Activated CD4-positive, alpha-beta memory T cell treated with anti-CD3 and anti-CD28 coated beads for 36 hours (primary cell): ENCODE measurements at regions not wholly inside any gene's neighbourhood (a gene's known extent, or its start where the extent isn't known, plus 50 kb on each side); places are given as distances from the start of the nearest gene placed in this dataset.

ENCODE experiments used
- CTCF ChIA-PET: fragments of 350-600 bp; sonication (Branson Sonifier 250); formaldehyde crosslinking; loops from one replicate; lab custom pipeline; 2021; ENCODE audit warnings: antibody characterized with exemption, inconsistent platforms; lab: Charles Lee
- POLR2A ChIA-PET: fragments of 350-600 bp; sonication (Branson Sonifier 250); formaldehyde crosslinking; loops from one replicate; lab custom pipeline; 2021; ENCODE audit warnings: antibody characterized with exemption; lab: Charles Lee
- DNase-seq: peaks from one replicate; pipeline ENCODE4 v3.0.0-alpha.2; 2020
- H3K27ac Mint-ChIP-seq: one replicate; pipeline ENCODE4 v1.8.0; 2021; ENCODE audit warnings: mixed read lengths
- H3K27me3 Mint-ChIP-seq: one replicate; pipeline ENCODE4 v1.8.0; 2021; ENCODE audit warnings: mixed read lengths
- H3K36me3 Mint-ChIP-seq: one replicate; pipeline ENCODE4 v1.8.0; 2021; ENCODE audit warnings: mixed read lengths
- H3K4me1 Mint-ChIP-seq: one replicate; pipeline ENCODE4 v1.8.0; 2021; ENCODE audit warnings: low read depth, mixed read lengths
- H3K4me3 Mint-ChIP-seq: one replicate; pipeline ENCODE4 v1.8.0; 2021; ENCODE audit warnings: mild to moderate bottlenecking, mixed read lengths
- H3K9me3 Mint-ChIP-seq: one replicate; pipeline ENCODE4 v1.8.0; 2021; ENCODE audit warnings: mixed read lengths
- intact Hi-C: fragments of 100-400 bp; cut with micrococcal nuclease; formaldehyde crosslinking; loops from one replicate; pipeline ENCODE4 v1.15.1; 2023

DNA sequence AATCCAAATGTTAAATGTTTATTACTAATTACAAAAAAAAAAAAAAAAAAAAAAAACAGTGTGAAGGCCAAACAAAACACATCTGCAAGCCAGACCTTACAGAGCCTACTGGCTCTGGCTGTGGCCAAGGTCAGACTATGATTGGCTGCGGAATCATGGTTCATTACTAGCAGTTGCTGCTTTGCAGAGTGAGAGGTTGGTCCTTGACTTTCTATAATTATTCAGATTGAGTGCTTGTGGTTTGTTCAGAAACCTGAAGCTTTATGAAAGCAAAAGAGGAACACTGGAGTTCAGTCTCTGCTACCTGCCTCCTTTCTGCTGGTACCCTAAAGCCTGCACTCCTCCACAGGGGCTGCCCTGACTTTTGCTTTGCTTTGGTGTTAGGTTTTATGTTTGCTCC, 550.9 kb downstream of the BCL11B start:
- CTCF ChIA-PET, result no interaction called here
- no peaks in the 10 kb centered on the region for H3K36me3 Mint-ChIP-seq
- intact Hi-C loops, result no loop called here
- H3K27me3 Mint-ChIP-seq, result no peaks in the 10 kb centered on the region
- H3K4me3 Mint-ChIP-seq, result no peak overlapping the region
- no peak for DNase-seq
- no peaks in the 10 kb centered on the region for H3K9me3 Mint-ChIP-seq
- POLR2A ChIA-PET, result no interaction called here
- no peaks in the 10 kb centered on the region for H3K4me1 Mint-ChIP-seq
- no peak overlapping the region for H3K27ac Mint-ChIP-seq

- H3K27ac Mint-ChIP-seq, result no peak overlapping the region
- no peaks in the 10 kb centered on the region for H3K27me3 Mint-ChIP-seq
- H3K9me3 Mint-ChIP-seq, result no peaks in the 10 kb centered on the region
- ChIA-PET CTCF (no interaction called here), POLR2A (no interaction called here)
- no peaks in the 10 kb centered on the region for H3K36me3 Mint-ChIP-seq
- H3K4me1 Mint-ChIP-seq, result no peaks in the 10 kb centered on the region
- no peak overlapping the region for H3K4me3 Mint-ChIP-seq
- DNase-seq, result no peak
- intact Hi-C loops, result no loop called here
These were observed 547.3 kb downstream of the BCL11B start for GRCh38 chr14:98724734-98725133.

DNA sequence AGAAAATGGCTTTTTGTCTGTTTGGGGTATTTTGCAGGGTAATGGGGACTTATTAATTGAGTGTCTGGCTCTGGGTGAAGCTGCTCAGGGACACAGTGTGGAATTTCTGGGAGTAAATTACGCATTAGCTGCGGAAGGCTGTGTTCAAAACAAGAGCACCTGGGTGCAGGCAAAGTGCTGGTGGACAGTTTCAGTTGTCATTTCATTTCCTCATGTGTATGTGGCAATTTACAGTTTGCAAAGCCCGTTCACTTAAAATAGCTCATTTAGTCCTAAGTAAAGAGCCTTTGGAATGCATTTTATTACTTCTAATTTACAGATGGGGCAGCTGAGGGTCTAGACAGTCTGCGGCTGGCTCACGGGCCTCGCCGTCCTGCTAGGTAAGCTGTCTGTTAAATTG, 546.8 kb downstream of the BCL11B start:
- Mint-ChIP-seq H3K27me3 (no peaks in the 10 kb centered on the region), H3K27ac (no peak overlapping the region), H3K4me1 (no peaks in the 10 kb centered on the region), H3K9me3 (no peaks in the 10 kb centered on the region), H3K4me3 (no peak overlapping the region), H3K36me3 (no peaks in the 10 kb centered on the region)
- intact Hi-C loops, result no loop called here
- ChIA-PET CTCF (no interaction called here), POLR2A (no interaction called here)
- no peak for DNase-seq

DNA sequence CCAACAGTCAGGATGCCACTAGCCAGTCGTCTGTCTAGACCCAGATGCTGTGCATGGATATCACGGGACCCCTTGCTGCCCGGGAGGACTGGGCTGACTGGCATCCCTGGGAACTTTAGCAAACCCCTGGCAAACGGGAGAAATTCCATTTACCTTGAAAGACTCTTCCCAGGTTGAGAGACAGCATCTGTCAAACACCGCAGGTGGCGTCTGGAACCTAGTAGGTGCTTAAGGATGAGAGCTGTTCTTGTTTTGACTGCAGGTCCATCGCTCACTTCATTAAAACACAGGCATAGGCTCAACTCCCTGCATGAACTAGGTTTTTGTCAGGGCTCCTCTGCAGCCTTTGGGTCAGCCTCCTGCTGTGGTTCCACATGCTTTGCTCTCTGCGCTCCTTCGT, 546.3 kb downstream of the BCL11B start:
- ChIA-PET CTCF (no interaction called here), POLR2A (no interaction called here)
- DNase-seq, result no peak
- Mint-ChIP-seq H3K4me3 (no peak overlapping the region), H3K9me3 (no peaks in the 10 kb centered on the region), H3K4me1 (no peaks in the 10 kb centered on the region), H3K27ac (no peak overlapping the region), H3K36me3 (no peaks in the 10 kb centered on the region), H3K27me3 (no peaks in the 10 kb centered on the region)
- intact Hi-C loops, result no loop called here

DNA sequence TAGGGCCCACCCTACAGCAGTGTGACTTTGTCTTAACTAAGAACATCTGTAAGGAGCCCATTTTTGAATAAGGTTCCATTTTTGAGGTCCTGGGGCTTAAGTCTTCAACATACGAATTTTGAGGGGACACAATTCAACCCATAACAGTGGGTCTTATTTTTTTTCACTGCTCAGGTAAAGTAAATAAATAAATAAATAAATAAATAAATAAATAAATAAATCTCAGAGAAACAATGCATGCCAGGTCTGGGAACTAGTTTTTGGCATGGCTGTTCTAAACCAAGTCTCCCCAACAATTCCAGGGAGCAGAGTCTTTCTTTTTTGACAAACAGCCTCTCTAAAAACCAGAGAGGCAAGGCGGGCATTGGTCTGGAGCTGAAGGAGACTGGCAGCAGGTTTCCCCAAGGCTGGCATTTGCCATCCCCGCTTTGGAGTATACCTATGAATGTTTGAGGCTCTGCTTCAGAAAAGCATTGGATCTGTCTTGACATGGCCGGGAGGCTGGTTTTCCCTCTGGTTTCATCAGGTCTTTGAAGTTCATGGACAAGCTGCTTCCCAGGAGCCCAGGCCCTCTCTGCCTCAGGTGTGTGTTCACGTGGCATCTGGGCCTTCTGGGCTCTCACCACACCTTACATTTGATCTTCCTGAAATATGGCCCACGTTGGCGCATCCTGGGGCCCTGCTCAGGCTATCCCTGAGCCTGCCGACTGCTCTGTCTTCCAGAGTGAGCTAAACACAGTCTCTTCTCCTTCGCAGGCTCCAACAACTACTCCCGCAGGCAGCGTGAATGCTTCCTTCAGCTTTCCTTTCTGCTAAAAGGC, 545.2 kb downstream of the BCL11B start:
- no peak for DNase-seq
- ChIA-PET POLR2A (no interaction called here), CTCF (no interaction called here)
- H3K4me3 Mint-ChIP-seq, result no peak overlapping the region
- H3K4me1 Mint-ChIP-seq, result no peaks in the 10 kb centered on the region
- H3K27ac Mint-ChIP-seq, result no peak overlapping the region
- no peaks in the 10 kb centered on the region for H3K27me3 Mint-ChIP-seq
- intact Hi-C loops, result no loop called here
- H3K9me3 Mint-ChIP-seq, result no peaks in the 10 kb centered on the region
- H3K36me3 Mint-ChIP-seq, result no peaks in the 10 kb centered on the region

DNA sequence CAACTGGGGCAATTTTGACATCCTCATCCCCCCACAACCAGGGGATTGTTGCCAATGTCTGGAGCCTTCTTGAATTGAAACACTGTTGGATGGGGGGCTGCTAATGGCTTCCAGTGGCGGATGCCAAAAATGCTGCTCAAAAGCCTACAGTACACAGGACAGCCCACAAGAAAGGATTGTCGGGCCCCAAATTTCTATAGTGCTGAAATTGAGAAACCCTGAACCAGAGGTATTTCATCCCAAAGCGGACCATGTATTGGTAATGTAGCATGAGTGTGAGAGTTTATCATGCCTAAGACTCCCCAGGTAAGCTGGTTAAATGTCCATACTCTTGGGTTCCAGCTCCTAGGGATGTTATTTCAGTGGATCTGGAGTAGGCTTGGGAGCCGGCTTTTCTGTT, 544.0 kb downstream of the BCL11B start:
- POLR2A ChIA-PET, result no interaction called here
- Mint-ChIP-seq H3K9me3 (no peaks in the 10 kb centered on the region), H3K27me3 (no peaks in the 10 kb centered on the region), H3K36me3 (no peaks in the 10 kb centered on the region), H3K27ac (no peak overlapping the region), H3K4me1 (no peaks in the 10 kb centered on the region), H3K4me3 (no peak overlapping the region)
- CTCF ChIA-PET, result no interaction called here
- intact Hi-C loops, result no loop called here
- no peak for DNase-seq

DNA sequence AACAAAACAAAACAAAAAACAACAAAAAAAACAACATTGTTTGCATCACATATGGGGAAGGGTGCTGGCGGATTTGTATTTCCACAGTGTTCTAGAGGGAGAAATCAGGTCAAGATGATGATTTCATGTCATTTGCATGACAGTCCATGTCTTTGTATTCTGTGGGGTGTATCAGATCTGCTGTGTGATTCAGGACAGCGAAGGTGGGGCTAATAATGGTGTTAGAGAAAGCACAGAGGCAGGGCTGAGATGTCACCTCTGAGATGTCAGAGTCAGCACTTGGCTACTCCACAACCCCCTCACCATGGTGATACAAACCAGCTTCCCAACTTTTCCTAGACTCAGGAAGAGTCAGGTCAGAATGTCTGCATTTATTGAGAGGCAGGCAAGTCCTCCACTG, 543.2 kb downstream of the BCL11B start:
- no peak for DNase-seq
- POLR2A ChIA-PET, result no interaction called here
- Mint-ChIP-seq H3K36me3 (no peaks in the 10 kb centered on the region), H3K9me3 (no peaks in the 10 kb centered on the region), H3K27ac (no peak overlapping the region), H3K4me1 (no peaks in the 10 kb centered on the region), H3K4me3 (no peak overlapping the region), H3K27me3 (no peaks in the 10 kb centered on the region)
- CTCF ChIA-PET, result no interaction called here
- intact Hi-C loops, result no loop called here

- Mint-ChIP-seq H3K4me1 (no peaks in the 10 kb centered on the region), H3K36me3 (no peaks in the 10 kb centered on the region), H3K27ac (no peak overlapping the region), H3K9me3 (no peaks in the 10 kb centered on the region), H3K4me3 (no peak overlapping the region), H3K27me3 (no peaks in the 10 kb centered on the region)
- ChIA-PET CTCF (no interaction called here), POLR2A (no interaction called here)
- intact Hi-C loops, result no loop called here
- DNase-seq, result no peak
These were observed 540.7 kb downstream of the BCL11B start for GRCh38 chr14:98731286-98731685.

DNA sequence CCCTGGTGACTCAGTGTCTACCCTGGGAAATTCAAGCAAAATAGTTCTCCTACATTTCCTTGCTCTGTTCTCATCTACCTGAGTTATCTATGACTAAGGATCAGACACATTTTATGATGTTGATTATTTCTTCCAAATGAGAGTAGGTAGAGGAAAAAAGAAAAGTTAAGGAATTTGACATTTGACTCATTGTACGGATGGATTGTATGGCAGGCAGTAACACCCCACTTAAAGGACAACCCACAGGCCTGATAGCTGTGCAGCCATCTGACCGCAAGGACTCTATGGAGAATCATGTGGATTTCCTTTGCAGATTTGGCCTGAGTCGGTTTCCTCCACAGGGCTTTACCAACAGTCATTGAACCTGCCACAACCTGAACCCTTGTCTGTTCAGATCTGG, 540.3 kb downstream of the BCL11B start:
- no peaks in the 10 kb centered on the region for H3K9me3 Mint-ChIP-seq
- CTCF ChIA-PET, result no interaction called here
- DNase-seq, result no peak
- no peaks in the 10 kb centered on the region for H3K4me1 Mint-ChIP-seq
- no peaks in the 10 kb centered on the region for H3K36me3 Mint-ChIP-seq
- POLR2A ChIA-PET, result no interaction called here
- no peak overlapping the region for H3K4me3 Mint-ChIP-seq
- H3K27me3 Mint-ChIP-seq, result no peaks in the 10 kb centered on the region
- H3K27ac Mint-ChIP-seq, result no peak overlapping the region
- intact Hi-C loops, result no loop called here

DNA sequence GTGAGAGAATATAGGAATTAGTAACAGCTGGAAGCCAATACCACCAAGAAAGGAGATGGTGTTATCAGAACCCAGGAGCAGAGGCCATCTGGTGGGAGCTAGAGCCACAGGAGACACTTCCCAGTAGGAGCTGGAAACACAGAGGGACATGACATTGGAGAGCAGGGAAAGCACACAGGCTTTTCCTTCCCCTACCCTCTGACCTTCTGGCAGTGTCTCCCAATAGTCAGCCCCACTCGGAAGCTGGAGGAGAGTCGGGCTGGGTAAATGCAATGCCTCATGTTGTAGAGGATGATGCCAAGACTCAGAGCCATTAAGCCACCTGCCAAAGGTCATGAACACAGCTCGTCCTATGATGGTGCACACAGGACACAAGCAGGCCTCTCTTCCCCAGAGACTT, 538.5 kb downstream of the BCL11B start:
- DNase-seq, result no peak
- Mint-ChIP-seq H3K27ac (no peak overlapping the region), H3K27me3 (no peaks in the 10 kb centered on the region), H3K4me1 (no peaks in the 10 kb centered on the region), H3K36me3 (no peaks in the 10 kb centered on the region), H3K9me3 (no peaks in the 10 kb centered on the region), H3K4me3 (no peak overlapping the region)
- CTCF ChIA-PET, result no interaction called here
- intact Hi-C loops, result no loop called here
- POLR2A ChIA-PET, result no interaction called here

DNA sequence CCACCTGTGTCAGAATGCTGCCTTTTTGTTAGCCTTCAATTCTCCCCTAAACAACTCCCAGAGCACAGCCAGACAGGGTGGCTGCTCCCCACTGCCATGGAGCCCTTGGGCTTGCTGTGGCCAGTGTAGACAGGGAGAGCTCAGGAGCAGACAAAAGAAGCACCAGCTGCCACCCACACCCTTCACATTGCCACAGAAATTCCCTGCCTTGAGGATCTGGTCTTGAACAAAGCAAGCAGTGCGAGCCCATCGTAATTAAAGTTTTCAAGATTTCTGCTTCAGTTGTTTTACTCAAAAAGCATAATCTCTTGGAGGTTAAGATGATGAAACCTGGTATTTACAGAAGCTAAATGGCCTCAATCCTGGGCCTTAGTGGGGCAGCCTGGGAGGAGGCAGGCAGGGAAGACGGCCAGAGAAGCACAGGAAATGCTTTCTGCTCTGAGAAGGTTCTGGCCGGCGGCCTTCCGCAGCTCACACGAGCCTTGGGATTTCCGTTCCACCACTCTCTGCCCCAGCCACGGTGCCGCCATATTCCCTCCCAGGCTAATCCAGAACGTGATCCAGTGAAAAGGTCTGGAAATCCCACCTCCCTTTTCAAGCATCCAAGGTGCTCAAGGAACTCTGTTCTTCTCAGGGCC, 535.2 kb downstream of the BCL11B start:
- H3K4me3 Mint-ChIP-seq, result no peak overlapping the region
- H3K9me3 Mint-ChIP-seq, result no peaks in the 10 kb centered on the region
- no peaks in the 10 kb centered on the region for H3K4me1 Mint-ChIP-seq
- intact Hi-C loops, result no loop called here
- ChIA-PET POLR2A (no interaction called here), CTCF (no interaction called here)
- no peak overlapping the region for H3K27ac Mint-ChIP-seq
- no peaks in the 10 kb centered on the region for H3K36me3 Mint-ChIP-seq
- DNase-seq, result no peak
- no peaks in the 10 kb centered on the region for H3K27me3 Mint-ChIP-seq

- intact Hi-C loops, result no loop called here
- H3K27me3 Mint-ChIP-seq, result peaks cover 2% of the 10 kb centered on the region
- ChIA-PET POLR2A (no interaction called here), CTCF (interaction anchor here (1.7 kb wide), 1 partner anchor 15 kb away, joined by 3 read pairs; no protein-coding TSS in a partner anchor)
- H3K4me1 Mint-ChIP-seq, result no peaks in the 10 kb centered on the region
- DNase-seq, result no peak
- H3K27ac Mint-ChIP-seq, result no peak overlapping the region
- no peak overlapping the region for H3K4me3 Mint-ChIP-seq
- H3K36me3 Mint-ChIP-seq, result no peaks in the 10 kb centered on the region
- H3K9me3 Mint-ChIP-seq, result no peaks in the 10 kb centered on the region
These were observed 530.5 kb downstream of the BCL11B start for GRCh38 chr14:98741523-98741922.

DNA sequence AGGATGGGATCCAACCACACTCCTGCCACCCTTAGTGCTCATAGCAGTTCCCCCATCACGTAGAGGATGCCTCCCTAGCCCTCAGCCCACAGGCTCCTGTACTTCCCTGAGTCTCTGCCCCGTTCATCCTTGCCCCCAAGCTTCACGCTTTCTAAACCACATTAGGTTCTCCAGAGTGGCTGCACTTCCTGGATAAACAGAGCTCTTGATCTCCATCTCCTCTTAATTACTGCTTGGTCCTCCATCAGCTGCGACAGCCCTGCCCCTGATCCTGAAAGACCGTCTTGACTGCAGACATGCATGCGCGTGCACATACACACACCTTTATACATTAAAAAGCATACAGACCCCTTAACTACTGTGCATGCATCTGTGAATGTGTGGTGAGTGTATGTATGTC, 530.0 kb downstream of the BCL11B start:
- Mint-ChIP-seq H3K27me3 (peaks cover 4% of the 10 kb centered on the region), H3K4me3 (no peak overlapping the region), H3K36me3 (no peaks in the 10 kb centered on the region), H3K4me1 (no peaks in the 10 kb centered on the region), H3K9me3 (no peaks in the 10 kb centered on the region), H3K27ac (no peak overlapping the region)
- intact Hi-C loops, result no loop called here
- DNase-seq, result no peak
- CTCF ChIA-PET, result interaction anchor here (1.7 kb wide), 1 partner anchor 15 kb away, joined by 3 read pairs; no protein-coding TSS in a partner anchor
- POLR2A ChIA-PET, result no interaction called here
